Endothelial cell of umbilical vein (primary cell): ENCODE measurements at regions not wholly inside any gene's neighbourhood (a gene's known extent, or its start where the extent isn't known, plus 50 kb on each side); places are given as distances from the start of the nearest gene placed in this dataset.

Experiments
- BruUV-seq: library from RNA; stranded (reverse); fragments of 400-500 nt; replicated peaks from 2 replicates; lab custom pipeline; 2021; lab: Mats Ljungman, UMichigan
- CTCF ChIA-PET: fragments of 300-600, 350-600 bp; sonication (Branson Sonifier 250); formaldehyde crosslinking; loops from one replicate; lab custom pipeline; 2021; ENCODE audit warnings: antibody characterized with exemption, inconsistent platforms; lab: Charles Lee
- POLR2A ChIA-PET: fragments of 300-600, 350-600 bp; sonication (Branson Sonifier 250); formaldehyde crosslinking; loops from one replicate; lab custom pipeline; 2021; ENCODE audit warnings: antibody characterized with exemption, inconsistent platforms; lab: Charles Lee
- DNase-seq: peaks from one replicate; pipeline ENCODE4 v3.0.0-alpha.2; 2011; ENCODE audit warnings: low read depth, low spot score
- FAIRE-seq: peaks from 2 replicates; lab custom pipeline; 2011; peaks lifted over from hg19 to GRCh38; lab: Jason Lieb, UNC
- H2AFZ ChIP-seq: 2 replicates; pipeline ENCODE4 v1.6.0; 2012; ENCODE audit warnings: low read depth, low read length, control low read depth, inconsistent platforms
- H3K27ac ChIP-seq: 2 replicates; pipeline ENCODE4 v1.5.1; 2011; ENCODE audit warnings: low read depth, mild to moderate bottlenecking, control low read depth, low read length, moderate library complexity; ENCODE audit not compliant: insufficient read depth
- H3K27me3 ChIP-seq, 2 experiments: 2 replicates each; pipeline versions ENCODE4 v1.6.0 to v1.6.1; 2011; ENCODE audit warnings: low read length in 2 of 2, mixed read lengths in 1 of 2; ENCODE audit not compliant: control insufficient read depth in 2 of 2, insufficient read depth in 2 of 2
- H3K36me3 ChIP-seq, 2 experiments: 2 replicates in 1 of 2; 3 replicates in 1 of 2; pipeline ENCODE4 v1.5.1; 2011; ENCODE audit warnings: low read length in 2 of 2, mild to moderate bottlenecking in 1 of 2, moderate library complexity in 1 of 2; ENCODE audit not compliant: control insufficient read depth in 2 of 2, insufficient read depth in 2 of 2; ENCODE audit errors: extremely low read depth in 1 of 2
- H3K4me1 ChIP-seq: 3 replicates; pipeline ENCODE4 v1.5.1; 2011; ENCODE audit warnings: mild to moderate bottlenecking, low read length; ENCODE audit not compliant: control insufficient read depth, insufficient read depth; ENCODE audit errors: extremely low read depth
- H3K4me2 ChIP-seq: 2 replicates; pipeline ENCODE4 v1.6.1; 2011; ENCODE audit warnings: low read length, control low read depth, mixed read lengths; ENCODE audit not compliant: insufficient read depth
- H3K4me3 ChIP-seq, 3 experiments: fragments of 200-600 bp in 1 of 3; sonication (generic), shearing (Covaris generic) in 1 of 3; replicated peaks in 1 of 3; 2 replicates each; pipeline ENCODE4 v1.5.1; 2011 to 2016; ENCODE audit warnings: control low read depth in 3 of 3, low read length in 3 of 3, mild to moderate bottlenecking in 2 of 3, inconsistent platforms in 1 of 3, low read depth in 1 of 3, moderate library complexity in 1 of 3; ENCODE audit not compliant: insufficient read depth in 1 of 3
- H3K79me2 ChIP-seq: 2 replicates; pipeline ENCODE4 v1.6.0; 2012; ENCODE audit warnings: low read length, inconsistent platforms; ENCODE audit not compliant: control insufficient read depth, insufficient read depth
- H3K9ac ChIP-seq: replicated peaks from 2 replicates; pipeline ENCODE3; 2011; ENCODE audit warnings: low read length, control low read depth; ENCODE audit not compliant: insufficient read depth; ENCODE audit errors: extremely low read depth
- H3K9me1 ChIP-seq: replicated peaks from 3 replicates; pipeline ENCODE4 v1.6.0; 2011; ENCODE audit warnings: mild to moderate bottlenecking, low read length; ENCODE audit not compliant: control insufficient read depth, insufficient read depth; ENCODE audit errors: extremely low read depth
- H3K9me3 ChIP-seq: replicated peaks from 2 replicates; pipeline ENCODE4 v1.5.1; 2012; ENCODE audit warnings: low read length, inconsistent platforms; ENCODE audit not compliant: control insufficient read depth, insufficient read depth
- H4K20me1 ChIP-seq: replicated peaks from 2 replicates; pipeline ENCODE3; 2011; ENCODE audit warnings: mild to moderate bottlenecking, low read length; ENCODE audit not compliant: control insufficient read depth, insufficient read depth; ENCODE audit errors: extremely low read depth
- CTCF ChIP-seq, 2 donors: IDR thresholded peaks; 1 replicate in 1 of 2; 2 replicates in 1 of 2; pipeline ENCODE4 v1.5.1; 2011; ENCODE audit warnings: low read length in 2 of 2, mild to moderate bottlenecking in 2 of 2, moderate library complexity in 2 of 2, control low read depth in 1 of 2, inconsistent platforms in 1 of 2, low read depth in 1 of 2; ENCODE audit not compliant: insufficient read depth in 1 of 2; ENCODE audit errors: extremely low read depth in 1 of 2
- EZH2 ChIP-seq: IDR thresholded peaks from 2 replicates; pipeline ENCODE4 v1.6.1; 2012; ENCODE audit warnings: borderline replicate concordance, low read depth, mild to moderate bottlenecking, moderate library complexity, low read length, inconsistent platforms; ENCODE audit not compliant: severe bottlenecking
- FOS ChIP-seq: IDR thresholded peaks from 2 replicates; pipeline ENCODE4 v1.6.1; 2011; ENCODE audit warnings: mild to moderate bottlenecking, low read length, moderate library complexity, borderline replicate concordance; ENCODE audit not compliant: insufficient read depth
- GATA2 ChIP-seq: IDR thresholded peaks from 2 replicates; pipeline ENCODE4 v1.7.0; 2011; ENCODE audit warnings: low read depth, mild to moderate bottlenecking, moderate library complexity, mixed read lengths, low read length; ENCODE audit not compliant: insufficient read length, insufficient read depth
- JUN ChIP-seq: IDR thresholded peaks from 2 replicates; pipeline ENCODE4 v1.6.1; 2011; ENCODE audit warnings: borderline replicate concordance, low read depth; ENCODE audit not compliant: insufficient read length, insufficient read depth
- MAX ChIP-seq: IDR thresholded peaks from 2 replicates; pipeline ENCODE4 v1.6.1; 2011; ENCODE audit not compliant: insufficient read depth, insufficient read length
- MYC ChIP-seq: IDR thresholded peaks from one replicate; pipeline ENCODE4 v1.6.1; 2011; ENCODE audit warnings: mild to moderate bottlenecking, low read depth, low read length
- POLR2A ChIP-seq: IDR thresholded peaks from 2 replicates; pipeline ENCODE4 v1.6.1; 2012; ENCODE audit warnings: low read depth, mild to moderate bottlenecking, control low read depth, low read length
- POLR2AphosphoS5 ChIP-seq: IDR thresholded peaks from 2 replicates; pipeline ENCODE4 v1.6.1; 2012; ENCODE audit warnings: low read depth, mild to moderate bottlenecking, control low read depth, low read length, moderate library complexity; ENCODE audit not compliant: insufficient read depth
- dilution Hi-C: fragments of 300-500 bp; cut with MboI; formaldehyde crosslinking; loops from one replicate; pipeline ENCODE4 v1.15.0; 2019; ENCODE audit warnings: low sequenced_read_pairs; ENCODE audit not compliant: extremely low pct_ligation_motif_present
- intact Hi-C: fragments of 100-400 bp; cut with micrococcal nuclease; formaldehyde crosslinking; loops from one replicate; pipeline ENCODE4 v1.10.0; 2022

GRCh38 chr18:60873708-60874107 lies 459.5 kb upstream of the CDH20 start:
- Histone ChIP-seq H3K4me1 (peaks cover 19% of the 10 kb centered on the region), H3K4me2 (no peak overlapping the region), H3K79me2 (no peaks in the 10 kb centered on the region), H3K9me1 (no peaks in the 10 kb centered on the region), H2AFZ (no peak overlapping the region), H3K27me3 (no peaks in the 10 kb centered on the region), H3K9me3 (no peaks in the 10 kb centered on the region), H3K4me3 (no peak overlapping the region), H3K27ac (no peak overlapping the region), H3K9ac (no peak overlapping the region), H3K36me3 (no peaks in the 10 kb centered on the region), H4K20me1 (no peaks in the 10 kb centered on the region)
- dilution Hi-C loops (no loop called here), intact Hi-C loops (loop anchor here (2.0 kb wide), 2 partner anchors 19 to 105 kb away; no protein-coding TSS in a partner anchor)
- TF ChIP-seq MAX = no peak
- FAIRE-seq (peak; percentile 46), DNase-seq (peak; percentile 73)
- no TSS peak for BruUV-seq
- CTCF ChIA-PET = interaction anchor here (0.8 to 1.9 kb wide), 5 partner anchors 14 to 629 kb away, joined by 3 to 8 read pairs (median 5); no protein-coding TSS in a partner anchor
- POLR2A ChIA-PET = no interaction called here

GRCh38 chr18:60875957-60876507 lies 457.2 kb upstream of the CDH20 start:
- intact Hi-C loops (no loop called here), dilution Hi-C loops (no loop called here)
- no peak overlapping the region for H3K9ac ChIP-seq
- POLR2A ChIA-PET = no interaction called here
- no TSS peak for BruUV-seq
- no peaks in the 10 kb centered on the region for H3K9me3 ChIP-seq
- H3K9me1 ChIP-seq = no peaks in the 10 kb centered on the region
- DNase-seq (no peak), FAIRE-seq (no peak)
- no peaks in the 10 kb centered on the region for H3K79me2 ChIP-seq
- H3K27ac ChIP-seq = no peak overlapping the region
- H3K36me3 ChIP-seq = no peaks in the 10 kb centered on the region
- no peaks in the 10 kb centered on the region for H4K20me1 ChIP-seq
- CTCF ChIA-PET = no interaction called here
- no peak overlapping the region for H3K4me3 ChIP-seq
- peaks cover 19% of the 10 kb centered on the region for H3K4me1 ChIP-seq
- no peak overlapping the region for H3K4me2 ChIP-seq
- H3K27me3 ChIP-seq = no peaks in the 10 kb centered on the region
- no peak overlapping the region for H2AFZ ChIP-seq
- TF ChIP-seq POLR2A (no peak), POLR2AphosphoS5 (no peak), FOS (no peak), CTCF (IDR thresholded peaks at IDR 0.05; ENCODE audit: extremely low read depth in 1 of 2, insufficient read depth in 1 of 2, low read depth in 1 of 2, low read length in 2 of 2) (no peak), EZH2 (no peak), GATA2 (no peak), MAX (no peak), JUN (no peak), MYC (no peak)
